8988T (cell line): ENCODE measurements at regions not wholly inside any gene's neighbourhood (a gene's known extent, or its start where the extent isn't known, plus 50 kb on each side); places are given as distances from the start of the nearest gene placed in this dataset.
"Not testable (repeated sequence)": the region's sequence is repeated elsewhere in the genome, so short reads cannot be mapped to it uniquely, and the experiment has no call there.

Experiments
- DNase-seq: peaks from one replicate; pipeline ENCODE4 v3.0.0; 2011

- DNase-seq = no peak
Measured at GRCh38 chr3:29152379-29152778, 128.5 kb upstream of the RBMS3 start.

- DNase-seq = no peak
Measured at GRCh38 chr3:29153811-29154210, 127.1 kb upstream of the RBMS3 start.

- DNase-seq = no peak
Measured at GRCh38 chr3:29156086-29156715, 124.7 kb upstream of the RBMS3 start.

GRCh38 chr3:29164825-29165224, 116.0 kb upstream of the RBMS3 start:
- DNase-seq = no peak

- DNase-seq = no peak
Measured at GRCh38 chr3:29167180-29167579, 113.7 kb upstream of the RBMS3 start.

- DNase-seq = no peak
Measured at GRCh38 chr3:29168081-29168480, 112.8 kb upstream of the RBMS3 start.

GRCh38 chr3:29168696-29169095, 112.2 kb upstream of the RBMS3 start:
- DNase-seq = no peak

- DNase-seq = no peak
Measured at GRCh38 chr3:29169451-29169850, 111.4 kb upstream of the RBMS3 start.

- no peak for DNase-seq
Measured at GRCh38 chr3:29171043-29171990, 109.6 kb upstream of the RBMS3 start.

- DNase-seq = no peak
Measured at GRCh38 chr3:29176501-29176900, 104.4 kb upstream of the RBMS3 start.

GRCh38 chr3:29178809-29179793, 101.8 kb upstream of the RBMS3 start:
- DNase-seq = no peak

GRCh38 chr3:29181149-29181780, 99.6 kb upstream of the RBMS3 start:
- DNase-seq = no peak

- DNase-seq = no peak
Measured at GRCh38 chr3:29181872-29182271, 99.0 kb upstream of the RBMS3 start.

- not testable (repeated sequence) for DNase-seq
Measured at GRCh38 chr3:29182828-29183227, 98.0 kb upstream of the RBMS3 start.

GRCh38 chr3:29183346-29184087, 97.4 kb upstream of the RBMS3 start:
- DNase-seq = no peak

- no peak for DNase-seq
Measured at GRCh38 chr3:29185706-29186105, 95.2 kb upstream of the RBMS3 start.

GRCh38 chr3:29186131-29186599, 94.7 kb upstream of the RBMS3 start:
- DNase-seq = no peak

GRCh38 chr3:29186982-29187725, 93.7 kb upstream of the RBMS3 start:
- no peak for DNase-seq

GRCh38 chr3:29189328-29189727, 91.5 kb upstream of the RBMS3 start:
- no peak for DNase-seq

GRCh38 chr3:29194139-29194538, 86.7 kb upstream of the RBMS3 start:
- DNase-seq = no peak

- no peak for DNase-seq
Measured at GRCh38 chr3:29195056-29195455, 85.8 kb upstream of the RBMS3 start.
